ENCODE measurements at regions not wholly inside any gene's neighbourhood (a gene's known extent, or its start where the extent isn't known, plus 50 kb on each side); places are given as distances from the start of the nearest gene placed in this dataset.

DNA sequence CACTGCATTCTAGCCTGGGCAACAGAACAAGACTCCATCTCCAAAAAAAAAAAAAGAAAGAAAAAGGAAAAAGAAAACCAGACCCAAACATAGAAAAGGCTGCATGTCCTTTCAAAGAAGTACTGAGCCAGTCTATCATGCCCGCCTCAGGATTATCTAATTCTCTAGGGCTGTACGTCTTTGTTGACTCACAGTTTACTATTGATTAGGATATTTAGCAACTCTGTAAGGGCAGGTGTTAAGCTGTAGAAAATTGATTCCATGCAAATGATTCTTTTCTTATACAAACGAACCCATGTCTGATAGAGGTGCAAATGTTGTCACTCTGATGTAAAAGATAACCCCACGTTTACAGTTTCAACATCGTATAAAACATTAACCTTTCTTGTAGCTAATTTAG, 209.0 kb downstream of the TTLL2 start:
- no peak for TF ChIP-seq POLR2A (IDR thresholded peaks at IDR 0.05)
- TF ChIP-seq, protein P1, sequence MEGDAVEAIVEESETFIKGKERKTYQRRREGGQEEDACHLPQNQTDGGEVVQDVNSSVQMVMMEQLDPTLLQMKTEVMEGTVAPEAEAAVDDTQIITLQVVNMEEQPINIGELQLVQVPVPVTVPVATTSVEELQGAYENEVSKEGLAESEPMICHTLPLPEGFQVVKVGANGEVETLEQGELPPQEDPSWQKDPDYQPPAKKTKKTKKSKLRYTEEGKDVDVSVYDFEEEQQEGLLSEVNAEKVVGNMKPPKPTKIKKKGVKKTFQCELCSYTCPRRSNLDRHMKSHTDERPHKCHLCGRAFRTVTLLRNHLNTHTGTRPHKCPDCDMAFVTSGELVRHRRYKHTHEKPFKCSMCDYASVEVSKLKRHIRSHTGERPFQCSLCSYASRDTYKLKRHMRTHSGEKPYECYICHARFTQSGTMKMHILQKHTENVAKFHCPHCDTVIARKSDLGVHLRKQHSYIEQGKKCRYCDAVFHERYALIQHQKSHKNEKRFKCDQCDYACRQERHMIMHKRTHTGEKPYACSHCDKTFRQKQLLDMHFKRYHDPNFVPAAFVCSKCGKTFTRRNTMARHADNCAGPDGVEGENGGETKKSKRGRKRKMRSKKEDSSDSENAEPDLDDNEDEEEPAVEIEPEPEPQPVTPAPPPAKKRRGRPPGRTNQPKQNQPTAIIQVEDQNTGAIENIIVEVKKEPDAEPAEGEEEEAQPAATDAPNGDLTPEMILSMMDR (IDR thresholded peaks at IDR 0.05) = no peak
